Dermis microvascular lymphatic vessel endothelial cell (primary cell): ENCODE measurements at regions not wholly inside any gene's neighbourhood (a gene's known extent, or its start where the extent isn't known, plus 50 kb on each side); places are given as distances from the start of the nearest gene placed in this dataset.

Source experiments
- DNase-seq, 2 donors: peaks; one replicate each; pipeline versions ENCODE4 v3.0.0 to v3.0.0-alpha.2; 2010; ENCODE audit warnings: low read depth in 2 of 2

GRCh38 chr4:13129095-13129494 lies 355.0 kb downstream of the RAB28 start:
- DNase-seq: no peak

GRCh38 chr4:13126976-13127910 lies 356.9 kb downstream of the RAB28 start:
- no peak for DNase-seq

DNA sequence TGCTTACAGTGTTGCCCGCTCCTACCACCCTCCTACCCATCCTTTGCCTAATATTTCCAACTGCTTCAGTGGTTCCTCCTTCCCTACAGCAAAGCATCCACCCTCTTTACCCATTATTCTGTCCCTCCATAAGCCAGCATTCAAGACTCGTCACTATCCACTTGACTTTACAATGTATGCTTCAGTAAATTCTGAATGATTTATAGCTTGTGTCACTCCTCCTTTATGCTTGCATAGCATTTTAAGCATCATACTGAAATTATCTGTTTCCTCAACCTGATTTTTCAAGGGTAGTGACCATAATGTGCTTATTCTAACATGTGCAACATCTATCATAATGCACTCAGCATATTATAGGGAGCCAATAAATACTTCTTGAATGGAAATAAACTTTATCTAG lies 365.5 kb downstream of the RAB28 start:
- no peak for DNase-seq

DNA sequence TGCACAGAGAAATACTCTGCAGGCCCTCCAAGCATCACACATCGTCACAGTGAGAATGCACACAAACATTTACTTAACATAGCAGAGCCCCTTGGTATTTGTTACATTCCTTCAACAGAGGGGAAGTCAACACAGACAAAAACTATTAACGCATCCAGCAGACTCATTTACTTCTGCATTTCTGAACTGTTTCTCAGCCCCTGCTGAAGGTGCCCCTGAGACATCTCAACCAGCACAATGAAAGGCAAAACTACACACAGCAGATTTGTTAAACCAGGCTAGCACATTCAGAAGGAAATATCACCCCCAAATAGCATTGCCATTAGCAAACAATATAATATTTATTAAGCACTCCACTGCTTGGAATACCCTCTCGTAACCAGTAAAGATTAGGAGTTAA lies 367.0 kb downstream of the RAB28 start:
- no peak for DNase-seq

GRCh38 chr4:13112030-13112429 lies 372.1 kb downstream of the RAB28 start:
- DNase-seq: no peak

DNA sequence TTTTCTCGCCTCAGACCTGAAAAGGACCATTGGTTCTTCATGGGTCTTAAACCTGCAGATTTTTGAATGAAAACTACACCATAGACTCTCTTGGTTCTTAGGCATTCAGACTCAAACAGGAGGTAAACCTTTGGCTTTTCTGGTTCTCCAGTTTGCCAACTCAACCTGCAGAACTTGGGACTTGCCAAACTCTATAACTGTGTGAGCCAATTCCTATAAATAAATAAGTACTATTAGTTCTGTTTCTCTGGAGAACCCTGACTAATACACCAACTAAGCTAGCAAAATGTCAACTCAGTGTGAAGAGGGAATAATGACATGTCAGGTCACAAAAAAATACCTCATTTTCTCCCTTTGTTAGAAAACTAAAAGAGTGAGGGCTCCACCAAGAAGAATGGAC lies 374.6 kb downstream of the RAB28 start:
- no peak for DNase-seq

GRCh38 chr4:13108096-13108495 lies 376.0 kb downstream of the RAB28 start:
- DNase-seq: no peak

DNA sequence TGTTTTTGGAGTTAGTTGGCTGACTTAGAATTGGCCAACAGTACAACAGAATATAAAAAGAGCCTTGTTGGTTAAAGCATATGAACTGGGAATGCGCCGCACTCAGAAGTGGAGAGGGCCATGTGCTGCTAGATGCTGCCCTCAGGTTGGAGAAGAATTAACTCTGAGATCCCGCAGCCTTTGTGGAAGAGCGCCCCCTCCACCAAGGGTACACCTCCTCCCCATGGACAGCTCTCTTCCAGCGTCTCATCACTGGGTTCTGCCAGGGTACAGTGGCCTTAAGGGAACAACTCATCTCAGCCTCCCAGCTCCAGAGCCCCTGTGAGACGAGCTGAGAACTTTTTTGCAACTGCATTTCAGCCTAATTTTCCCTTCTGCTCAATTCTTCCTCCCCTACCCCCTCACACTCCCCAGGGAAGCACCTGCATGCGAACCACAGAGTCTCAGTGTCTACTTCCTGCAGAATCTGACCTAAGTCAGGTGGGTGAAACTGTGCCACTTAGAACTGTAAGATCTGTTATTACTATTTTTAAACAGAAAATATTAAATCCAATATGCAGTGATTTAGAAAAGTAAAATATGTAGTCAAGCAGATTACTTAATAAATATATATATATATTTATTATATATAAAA lies 380.6 kb downstream of the RAB28 start:
- DNase-seq: no peak

GRCh38 chr4:13102092-13102742 lies 381.9 kb downstream of the RAB28 start:
- DNase-seq: no peak

DNA sequence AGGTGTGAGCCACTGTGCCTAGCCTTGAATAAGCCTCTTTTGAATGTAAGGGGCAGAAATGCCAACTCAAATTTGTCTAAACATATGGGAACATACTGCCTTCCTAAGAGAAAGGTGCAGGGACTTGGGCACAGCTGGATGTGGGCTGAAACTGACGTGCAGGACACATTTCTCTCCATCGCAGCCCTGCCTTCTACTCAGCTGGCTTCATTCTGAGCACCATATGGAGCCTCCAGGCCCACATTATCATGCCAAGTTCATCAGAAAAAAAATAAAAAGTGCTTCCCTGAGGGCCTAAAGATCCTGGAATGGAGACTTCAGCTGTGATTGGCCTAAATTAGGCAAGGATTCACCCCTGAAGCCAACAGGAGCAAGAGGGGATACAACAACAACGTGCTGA lies 386.2 kb downstream of the RAB28 start:
- no peak for DNase-seq

- no peak for DNase-seq
These were observed 388.4 kb downstream of the RAB28 start for GRCh38 chr4:13095722-13096121.

DNA sequence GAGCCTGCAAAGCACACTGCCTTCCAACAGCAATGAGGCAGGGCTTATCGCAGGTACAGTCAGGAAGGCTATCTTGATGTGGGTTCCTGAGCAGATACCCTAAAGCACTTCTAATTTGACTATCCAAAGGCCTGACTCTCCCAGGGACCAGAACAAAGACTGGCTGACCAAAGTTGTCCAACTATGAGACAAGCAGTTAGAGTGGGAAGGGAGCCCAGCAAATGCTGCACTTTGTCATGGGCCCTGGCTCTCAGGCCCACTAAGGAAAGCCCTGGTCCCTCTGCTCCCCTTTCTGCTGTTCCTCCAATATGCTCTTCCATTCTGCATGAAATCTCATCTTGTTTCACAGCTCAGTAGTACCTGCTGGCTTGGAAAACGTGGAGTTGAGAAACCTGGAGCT lies 391.0 kb downstream of the RAB28 start:
- no peak for DNase-seq

DNA sequence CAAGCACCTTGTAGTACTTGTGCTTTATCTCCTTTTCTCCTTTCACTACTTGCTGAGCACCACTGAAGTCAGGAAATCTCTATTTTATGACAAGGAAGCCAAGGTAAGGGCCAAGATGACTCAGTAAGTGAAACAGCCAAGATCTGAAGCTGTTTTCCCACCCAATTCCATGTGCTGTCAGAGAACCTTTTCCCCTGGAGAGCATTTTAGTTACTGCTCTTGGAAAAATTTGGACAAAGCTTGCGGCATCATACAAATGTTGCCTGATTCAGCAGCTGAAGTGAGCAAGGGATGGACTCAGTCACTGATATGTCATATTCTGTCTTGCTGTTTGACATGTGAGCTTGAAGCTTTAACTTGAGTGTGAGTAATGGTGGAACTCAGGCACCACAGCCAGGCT lies 391.4 kb downstream of the RAB28 start:
- no peak for DNase-seq

GRCh38 chr4:13089659-13089998 lies 394.5 kb downstream of the RAB28 start:
- no peak for DNase-seq

DNA sequence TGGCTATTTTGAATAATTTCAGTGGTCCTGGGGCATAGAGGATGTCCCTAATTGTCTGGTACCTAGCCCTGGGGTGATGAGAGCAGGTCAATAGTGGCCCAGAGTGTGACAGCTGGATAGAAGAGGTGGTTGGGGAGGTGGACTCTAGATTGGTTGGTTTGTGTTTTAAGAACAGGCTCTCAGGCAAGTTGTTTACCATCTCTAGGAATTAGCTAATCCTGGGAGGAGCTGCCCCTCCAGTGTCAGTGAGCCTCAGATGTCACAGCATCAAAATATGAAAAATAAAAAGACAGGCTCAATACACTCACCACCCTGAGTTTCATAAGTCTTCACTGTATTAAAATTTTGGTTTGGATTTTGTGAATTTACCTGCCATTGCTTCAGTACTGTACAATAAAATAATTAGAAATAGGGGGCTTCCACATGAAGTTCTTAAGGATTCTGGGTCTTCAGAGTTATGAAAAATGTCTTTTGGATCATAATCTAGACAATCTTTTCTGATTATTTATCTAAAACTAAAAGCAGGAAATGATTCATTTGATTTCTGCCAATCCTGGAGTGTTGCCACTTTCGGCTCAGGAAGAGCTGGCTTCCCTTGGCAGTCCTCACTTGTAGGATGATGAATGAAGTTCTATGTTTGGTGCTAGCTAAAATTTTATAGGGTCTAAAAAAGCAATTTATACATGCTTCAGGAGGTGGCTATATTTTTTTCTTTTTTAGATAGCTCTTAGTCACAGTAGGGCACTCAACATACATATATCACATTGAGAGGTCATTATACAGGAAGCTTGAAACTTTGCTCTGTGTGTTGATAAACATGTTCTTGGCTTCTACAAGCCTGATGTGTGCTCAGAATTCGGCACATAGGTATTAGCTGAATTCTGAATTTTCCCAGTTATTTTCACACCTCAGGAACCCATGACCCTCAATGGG lies 395.1 kb downstream of the RAB28 start:
- DNase-seq: peak in 1 of 2 donors; percentile 26

DNA sequence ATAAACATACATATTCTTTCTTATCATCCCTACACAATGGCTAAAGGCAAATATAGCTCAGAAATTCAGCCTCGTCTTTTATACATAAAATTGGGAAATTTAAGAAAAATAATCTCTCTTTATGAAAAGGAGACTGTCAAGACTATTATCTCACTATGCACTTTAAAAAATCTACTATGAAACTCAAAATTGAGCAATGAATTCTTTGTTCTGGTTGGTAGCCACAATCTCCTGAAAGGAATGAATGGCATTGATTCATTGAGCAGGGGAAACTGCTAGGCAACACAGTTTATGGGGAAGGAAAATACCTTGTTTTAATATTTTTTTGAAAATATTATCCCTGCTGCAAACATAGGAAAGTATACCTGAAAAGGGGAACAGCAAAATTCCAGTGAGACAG lies 397.1 kb downstream of the RAB28 start:
- no peak for DNase-seq

- no peak for DNase-seq
These were observed 399.9 kb downstream of the RAB28 start for GRCh38 chr4:13084210-13084609.

DNA sequence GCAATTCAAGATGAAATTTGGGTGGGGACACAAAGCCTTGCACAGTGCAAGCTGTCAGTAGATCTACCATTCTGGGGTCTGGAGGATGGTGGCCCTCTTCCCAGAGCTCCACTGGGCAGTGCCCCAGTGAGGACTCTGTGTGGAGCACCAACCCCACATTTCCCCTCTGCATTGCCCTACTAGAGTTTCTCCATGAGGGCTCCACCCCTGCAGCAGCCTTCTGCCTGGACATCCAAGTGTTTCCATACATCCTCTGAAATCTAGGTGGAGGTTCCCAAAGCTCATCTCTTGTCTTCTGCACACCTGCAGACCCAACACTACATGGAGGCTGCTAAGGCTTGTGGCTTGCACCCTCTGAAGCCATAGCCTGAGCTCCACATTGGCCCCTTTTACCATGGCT lies 402.3 kb downstream of the RAB28 start:
- DNase-seq: no peak

GRCh38 chr4:13067077-13067476 lies 417.1 kb downstream of the RAB28 start:
- DNase-seq: no peak

DNA sequence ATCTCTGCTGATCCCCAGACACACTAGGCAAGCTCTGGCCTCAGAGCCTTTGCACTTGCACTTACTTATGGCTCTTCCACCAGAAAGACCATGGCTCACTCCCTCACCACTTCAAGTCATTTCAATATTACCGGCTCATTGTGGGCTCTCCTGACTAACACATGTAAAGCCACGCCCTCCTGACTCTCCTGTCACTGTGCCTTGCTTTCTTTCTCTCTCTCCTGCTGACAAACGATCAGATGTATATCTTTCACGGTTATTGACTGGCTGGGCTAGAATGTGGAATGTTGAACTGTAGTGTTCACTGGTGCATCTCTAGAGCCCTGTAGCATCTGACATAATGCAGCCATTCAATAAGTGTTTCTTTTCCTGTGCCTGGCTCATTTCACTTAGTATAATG lies 425.1 kb downstream of the RAB28 start:
- DNase-seq: no peak

GRCh38 chr4:13056630-13057189 lies 427.4 kb downstream of the RAB28 start:
- DNase-seq: no peak
